ENCODE measurements at regions not wholly inside any gene's neighbourhood (a gene's known extent, or its start where the extent isn't known, plus 50 kb on each side); places are given as distances from the start of the nearest gene placed in this dataset.
"Not testable (repeated sequence)": the region's sequence is repeated elsewhere in the genome, so short reads cannot be mapped to it uniquely, and the experiment has no call there.

- no peak for FAIRE-seq
Measured at GRCh38 chr3:89783341-89783927, 676.0 kb downstream of the EPHA3 start.

GRCh38 chr3:89787485-89787884 lies 680.1 kb downstream of the EPHA3 start:
- FAIRE-seq: no peak

- FAIRE-seq: no peak
Measured at GRCh38 chr3:89787979-89788378, 680.6 kb downstream of the EPHA3 start.

- no peak for FAIRE-seq
Measured at GRCh38 chr3:89795506-89795905, 688.1 kb downstream of the EPHA3 start.

- FAIRE-seq: no peak
Measured at GRCh38 chr3:89802881-89803280, 695.5 kb downstream of the EPHA3 start.

- FAIRE-seq: no peak
Measured at GRCh38 chr3:89803711-89804110, 696.3 kb downstream of the EPHA3 start.

GRCh38 chr3:89806166-89806565 lies 698.7 kb downstream of the EPHA3 start:
- no peak for FAIRE-seq

- FAIRE-seq: no peak
Measured at GRCh38 chr3:89808680-89809197, 701.3 kb downstream of the EPHA3 start.

- no peak for FAIRE-seq
Measured at GRCh38 chr3:89813500-89813899, 706.1 kb downstream of the EPHA3 start.

GRCh38 chr3:89841041-89841440 lies 733.6 kb downstream of the EPHA3 start:
- FAIRE-seq: no peak

GRCh38 chr3:89845053-89845452 lies 737.6 kb downstream of the EPHA3 start:
- no peak for FAIRE-seq

- no peak for FAIRE-seq
Measured at GRCh38 chr3:89847955-89848354, 740.5 kb downstream of the EPHA3 start.

GRCh38 chr3:89851974-89852621 lies 744.7 kb downstream of the EPHA3 start:
- FAIRE-seq: no peak

- FAIRE-seq: no peak
Measured at GRCh38 chr3:89859757-89860156, 752.3 kb downstream of the EPHA3 start.

GRCh38 chr3:89867286-89867685 lies 759.9 kb downstream of the EPHA3 start:
- no peak for FAIRE-seq

GRCh38 chr3:89876116-89876515 lies 768.7 kb downstream of the EPHA3 start:
- no peak for FAIRE-seq

- no peak for FAIRE-seq
Measured at GRCh38 chr3:89877230-89877629, 769.8 kb downstream of the EPHA3 start.

GRCh38 chr3:89889386-89889785 lies 782.0 kb downstream of the EPHA3 start:
- no peak for FAIRE-seq

GRCh38 chr3:89908711-89909213 lies 801.3 kb downstream of the EPHA3 start:
- FAIRE-seq: no peak

GRCh38 chr3:89912031-89912430 lies 804.6 kb downstream of the EPHA3 start:
- FAIRE-seq: no peak

- no peak for FAIRE-seq
Measured at GRCh38 chr3:89923921-89924610, 816.6 kb downstream of the EPHA3 start.

- FAIRE-seq: no peak
Measured at GRCh38 chr3:89925976-89926375, 818.6 kb downstream of the EPHA3 start.

GRCh38 chr3:89932882-89933281 lies 825.5 kb downstream of the EPHA3 start:
- no peak for FAIRE-seq

- not testable (repeated sequence) for FAIRE-seq
Measured at GRCh38 chr3:89944461-89944860, 837.0 kb downstream of the EPHA3 start.

All from colon (tissue), 2 donors.